ENCODE measurements at regions not wholly inside any gene's neighbourhood (a gene's known extent, or its start where the extent isn't known, plus 50 kb on each side); places are given as distances from the start of the nearest gene placed in this dataset.

DNA sequence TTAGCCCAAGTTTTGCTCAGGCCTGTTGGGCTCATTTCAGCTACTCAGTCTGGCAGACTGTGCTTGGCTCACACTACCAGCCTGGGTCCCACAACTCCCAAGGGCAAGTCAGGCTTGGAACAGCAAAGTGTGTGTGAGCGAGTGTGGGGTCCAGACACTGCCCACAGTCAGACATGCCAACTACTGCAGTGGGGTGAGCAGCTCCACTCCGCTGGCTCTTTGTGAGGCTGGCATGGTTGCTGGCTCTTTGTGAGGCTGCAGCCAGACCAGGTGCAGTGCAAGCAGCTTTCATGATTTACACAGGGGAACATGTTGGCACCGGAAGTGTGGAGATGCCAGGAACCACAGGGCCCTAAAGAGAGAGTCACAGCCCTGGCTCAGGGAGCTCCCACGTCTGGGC, 606.7 kb upstream of the FAM174A start:
- TF ChIP-seq POLR2A (IDR thresholded peaks at IDR 0.05) (no peak), CTCF (IDR thresholded peaks at IDR 0.05) (no peak)
